T-helper 2 cell (primary cell): ENCODE measurements at regions not wholly inside any gene's neighbourhood (a gene's known extent, or its start where the extent isn't known, plus 50 kb on each side); places are given as distances from the start of the nearest gene placed in this dataset.
"Not testable (repeated sequence)": the region's sequence is repeated elsewhere in the genome, so short reads cannot be mapped to it uniquely, and the experiment has no call there.

Experiments
- DNase-seq, 5 experiments: peaks; one replicate each; pipeline versions ENCODE4 v3.0.0 to v3.0.0-alpha.2; 2012 to 2022

GRCh38 chr15:66884661-66885237, 180.7 kb upstream of the SMAD3 start:
- DNase-seq = no peak

DNA sequence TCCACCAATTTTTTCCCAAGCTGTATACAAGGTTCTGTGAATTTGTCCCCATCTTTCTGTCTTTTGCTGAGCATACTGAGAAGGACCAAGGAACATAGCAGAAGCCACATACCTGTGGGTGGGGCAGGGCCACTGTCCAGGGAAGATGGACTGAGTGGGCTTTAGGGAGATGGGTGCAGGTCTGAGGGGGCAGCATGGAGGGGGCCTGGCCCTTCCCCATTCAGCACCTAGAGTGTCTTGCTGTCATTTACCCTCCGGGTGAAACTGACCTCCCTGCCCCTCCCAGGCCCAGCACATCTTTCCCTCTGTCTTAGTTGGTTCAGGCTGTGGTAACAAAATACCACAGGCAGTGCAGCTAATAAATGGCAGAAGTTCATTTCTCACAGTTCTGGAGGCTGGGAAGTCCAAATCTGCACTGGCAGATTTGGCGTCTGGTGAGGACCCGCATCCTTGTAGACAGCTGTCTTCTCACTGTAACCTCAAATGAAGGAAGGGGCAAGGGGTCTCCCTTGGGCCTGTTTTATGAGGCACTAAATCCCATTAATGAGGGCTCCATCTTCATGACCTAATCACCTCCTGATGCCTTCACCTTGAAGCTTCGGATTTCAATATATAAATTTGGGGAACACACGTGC, 180.0 kb upstream of the SMAD3 start:
- DNase-seq = no peak

- DNase-seq = no peak
These were observed 179.1 kb upstream of the SMAD3 start for GRCh38 chr15:66886241-66886675.

DNA sequence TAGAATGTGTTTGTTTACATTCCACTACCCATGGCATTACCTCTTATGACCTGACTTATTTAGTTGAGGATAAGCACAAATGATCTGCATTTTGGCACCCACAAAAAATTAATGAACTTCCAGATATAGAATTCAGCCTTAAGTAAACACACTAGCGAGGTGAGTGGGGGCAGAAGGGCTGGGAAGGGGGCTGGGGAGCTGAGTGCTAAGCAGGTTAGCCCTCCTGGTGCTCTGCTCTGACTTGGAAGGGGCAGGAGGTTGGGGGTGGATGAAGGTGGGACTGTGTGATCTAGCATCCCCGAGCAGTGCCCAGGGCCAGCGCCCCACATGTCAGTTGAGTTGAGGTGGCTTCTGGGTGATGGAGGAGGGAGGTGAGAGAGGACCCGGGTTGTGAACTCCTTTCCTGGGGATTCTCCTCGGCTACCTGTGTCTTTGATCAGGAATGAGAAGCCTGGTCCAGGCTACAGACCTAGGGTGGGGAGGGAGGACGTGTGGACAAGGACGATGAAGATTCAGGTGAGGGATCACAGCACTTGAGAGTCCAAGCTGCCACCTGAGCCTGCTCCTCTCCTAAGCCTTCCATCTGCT, 178.6 kb upstream of the SMAD3 start:
- DNase-seq = no peak

DNA sequence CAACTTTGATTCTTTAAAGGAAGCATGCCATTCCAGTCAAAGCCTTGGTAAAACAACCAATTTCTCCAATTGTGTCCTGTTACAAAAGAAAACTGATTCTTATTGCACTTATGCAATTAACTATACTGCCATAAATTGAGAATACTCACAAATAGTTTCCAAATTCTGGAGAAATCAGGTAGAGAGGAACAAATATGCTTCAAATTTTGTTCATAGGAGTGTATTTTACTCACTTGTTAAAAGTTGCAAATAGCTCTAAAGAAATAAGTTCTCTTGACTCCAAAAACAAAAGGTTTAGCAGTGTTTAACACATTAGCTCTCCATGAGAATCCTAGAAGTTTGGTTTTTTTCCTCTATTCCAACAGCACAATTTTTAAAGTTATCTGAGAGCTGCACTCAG, 176.1 kb upstream of the SMAD3 start:
- not testable (repeated sequence) for DNase-seq

DNA sequence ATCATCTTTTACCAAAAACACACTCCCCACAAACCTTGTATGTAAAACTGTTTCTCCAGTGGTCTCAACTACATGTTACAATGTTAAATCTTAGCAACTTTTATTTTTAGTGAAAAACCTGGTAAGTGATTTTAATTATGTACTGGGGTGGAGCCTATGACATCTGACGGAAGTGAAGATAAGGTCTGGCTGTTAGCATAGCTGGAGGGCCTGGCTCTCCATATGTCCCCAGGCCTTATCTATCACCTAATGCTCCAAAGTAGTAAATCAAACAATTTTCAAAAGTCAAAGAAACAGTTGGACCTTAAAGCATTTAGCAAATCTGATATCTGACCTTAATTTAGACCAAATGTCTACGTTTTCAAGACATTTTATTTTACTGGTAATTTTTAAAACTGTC, 173.6 kb upstream of the SMAD3 start:
- DNase-seq = no peak

DNA sequence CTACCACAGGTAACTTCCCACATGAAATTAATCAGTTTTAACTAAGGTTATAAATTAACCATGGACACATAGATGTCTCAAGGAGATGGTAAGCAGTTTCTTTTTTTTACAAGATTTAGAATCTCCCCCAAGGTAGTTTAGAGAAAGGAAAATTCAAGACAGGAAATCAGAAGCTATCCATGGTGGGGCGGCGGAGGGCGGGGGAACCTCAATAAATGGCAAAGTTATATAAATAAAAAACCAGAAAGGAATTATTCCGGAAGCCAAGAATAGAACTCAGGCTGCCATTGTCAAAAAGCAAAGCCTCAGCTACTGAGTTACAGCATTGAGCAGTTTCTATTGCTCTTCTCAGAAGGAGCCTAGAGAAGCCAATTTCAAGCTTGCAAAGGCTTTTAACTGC, 172.1 kb upstream of the SMAD3 start:
- DNase-seq = no peak

DNA sequence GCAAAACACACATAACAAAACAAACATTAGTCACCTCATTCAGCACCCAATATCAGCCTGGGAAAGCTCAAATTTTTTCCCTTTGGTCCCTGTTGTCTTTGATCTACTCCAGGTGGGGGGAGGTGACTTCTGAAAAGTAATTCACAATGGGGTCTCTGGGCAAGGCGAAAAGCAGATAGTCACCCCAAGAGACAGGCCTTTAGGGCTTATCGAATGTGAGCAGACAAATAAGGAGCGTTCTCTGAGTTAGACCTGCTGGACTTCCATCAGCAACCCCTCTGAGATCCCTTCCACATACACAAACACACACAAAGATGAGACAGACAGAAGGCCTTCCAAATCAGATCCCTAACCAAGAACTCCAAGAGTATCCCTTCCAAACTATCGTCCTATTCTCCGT, 171.0 kb upstream of the SMAD3 start:
- no peak for DNase-seq

- no peak for DNase-seq
These were observed 170.2 kb upstream of the SMAD3 start for GRCh38 chr15:66894986-66895780.

GRCh38 chr15:66895794-66896453, 169.5 kb upstream of the SMAD3 start:
- DNase-seq = no peak

DNA sequence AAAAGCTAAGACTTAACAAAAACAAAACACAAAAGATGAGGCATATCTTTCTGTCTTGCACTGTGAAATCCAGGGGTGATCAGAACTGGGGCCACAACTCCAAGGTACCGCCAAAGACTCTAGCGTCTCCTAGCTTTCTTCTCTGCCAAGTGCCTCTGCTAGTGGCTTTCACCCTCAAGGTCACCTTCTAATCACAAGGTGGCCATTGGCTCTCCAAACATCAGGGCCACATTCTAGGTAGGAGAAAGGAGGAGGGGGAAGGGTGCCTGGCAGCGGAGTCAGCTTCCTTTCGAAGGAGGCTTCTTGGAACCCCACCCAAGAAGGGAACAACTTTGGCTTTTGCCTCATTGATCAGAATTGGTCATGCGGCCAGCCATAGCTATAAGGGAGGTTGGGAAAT, 168.8 kb upstream of the SMAD3 start:
- DNase-seq = no peak

DNA sequence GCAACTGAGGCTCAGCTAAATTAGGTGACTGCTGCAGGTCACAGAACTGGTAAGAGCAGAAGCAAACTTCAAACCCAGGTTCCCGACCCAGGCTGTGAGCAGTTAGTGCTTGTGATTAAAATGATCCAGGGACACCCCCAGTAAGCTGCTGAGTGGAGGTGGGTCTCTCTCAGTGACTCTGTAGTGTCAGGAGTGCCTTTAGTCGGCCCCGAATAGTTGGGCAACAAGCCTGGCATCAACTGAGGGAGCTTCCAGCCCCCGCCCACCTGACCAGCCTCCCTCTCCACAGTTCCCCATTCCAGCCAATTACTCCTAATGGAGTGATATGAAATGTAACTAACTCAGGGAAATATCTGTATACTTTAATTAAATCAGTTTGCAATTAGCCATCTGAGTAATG, 168.0 kb upstream of the SMAD3 start:
- DNase-seq = no peak

- DNase-seq = no peak
These were observed 167.4 kb upstream of the SMAD3 start for GRCh38 chr15:66897971-66898370.

DNA sequence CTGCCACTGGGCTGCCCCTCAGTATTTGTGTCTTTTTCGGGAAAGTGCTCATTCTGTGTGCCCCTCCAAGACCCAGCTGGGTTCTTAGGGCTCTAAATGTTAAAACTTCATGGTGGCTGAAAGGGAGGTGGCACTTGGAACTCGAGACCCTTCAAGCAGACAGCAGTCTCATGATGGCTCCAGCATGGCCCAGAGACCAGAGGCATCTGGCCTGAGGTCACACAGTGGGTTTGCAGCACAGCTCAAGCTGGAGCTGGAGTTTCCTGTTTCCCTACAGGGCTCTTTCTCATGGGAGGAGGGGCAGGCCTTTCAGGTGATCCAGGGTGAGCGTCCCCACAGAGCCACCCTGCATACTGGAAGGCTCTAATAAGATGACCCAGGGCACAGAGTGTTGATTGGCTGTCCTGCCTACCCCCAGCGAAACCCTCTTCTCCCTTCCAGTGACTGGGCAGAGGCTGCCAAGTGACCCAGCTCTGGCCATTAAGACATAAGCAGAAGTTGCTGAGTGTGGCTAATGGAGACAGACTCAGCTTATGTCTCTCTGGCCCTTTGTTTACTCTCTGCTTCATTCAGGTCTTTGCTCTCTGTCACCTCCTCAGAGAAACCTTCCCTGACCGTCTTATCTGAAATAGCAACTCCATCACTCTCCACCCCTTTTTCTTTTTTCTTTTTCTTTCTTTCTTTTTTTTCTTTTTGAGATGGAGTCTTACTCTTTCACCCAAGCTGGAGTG, 166.6 kb upstream of the SMAD3 start:
- no peak for DNase-seq

DNA sequence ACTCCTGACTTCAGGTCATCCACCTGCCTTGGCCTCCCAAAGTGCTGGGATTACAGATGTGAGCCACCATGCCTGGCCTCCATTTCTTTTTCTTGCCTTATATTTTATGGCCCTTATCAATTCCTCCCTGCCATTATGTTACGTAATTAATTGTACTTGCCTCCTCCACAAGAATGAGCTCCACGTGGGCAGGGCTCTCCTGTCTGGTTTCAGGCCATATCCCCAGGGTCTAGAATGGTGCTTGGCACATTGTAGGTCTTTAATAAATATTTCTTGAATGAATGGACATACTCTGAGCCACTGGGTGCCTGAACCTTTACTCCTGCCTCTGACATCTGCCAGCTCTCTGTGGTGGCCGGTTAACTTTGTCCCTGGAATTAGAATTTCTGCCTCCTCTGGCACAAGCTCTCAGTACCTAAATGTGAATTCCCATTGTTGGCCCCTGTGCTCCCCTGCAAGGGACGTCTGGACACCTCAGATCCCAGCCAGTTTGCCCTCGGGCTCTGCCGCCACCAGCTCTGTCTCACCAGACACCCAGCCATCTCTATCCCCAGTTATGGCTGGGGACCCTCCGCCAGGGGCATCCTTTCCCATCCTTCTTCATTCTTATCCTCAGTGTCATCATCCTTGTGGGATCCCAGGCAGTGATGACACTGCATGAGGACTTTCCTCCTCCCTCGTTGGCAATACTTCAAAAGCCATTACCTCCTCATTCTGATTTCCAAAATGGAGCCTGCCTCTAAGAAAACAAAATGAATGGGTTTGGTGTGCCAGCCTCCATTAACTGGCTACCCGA, 165.6 kb upstream of the SMAD3 start:
- DNase-seq = no peak

- DNase-seq = no peak
These were observed 164.7 kb upstream of the SMAD3 start for GRCh38 chr15:66900586-66901310.

DNA sequence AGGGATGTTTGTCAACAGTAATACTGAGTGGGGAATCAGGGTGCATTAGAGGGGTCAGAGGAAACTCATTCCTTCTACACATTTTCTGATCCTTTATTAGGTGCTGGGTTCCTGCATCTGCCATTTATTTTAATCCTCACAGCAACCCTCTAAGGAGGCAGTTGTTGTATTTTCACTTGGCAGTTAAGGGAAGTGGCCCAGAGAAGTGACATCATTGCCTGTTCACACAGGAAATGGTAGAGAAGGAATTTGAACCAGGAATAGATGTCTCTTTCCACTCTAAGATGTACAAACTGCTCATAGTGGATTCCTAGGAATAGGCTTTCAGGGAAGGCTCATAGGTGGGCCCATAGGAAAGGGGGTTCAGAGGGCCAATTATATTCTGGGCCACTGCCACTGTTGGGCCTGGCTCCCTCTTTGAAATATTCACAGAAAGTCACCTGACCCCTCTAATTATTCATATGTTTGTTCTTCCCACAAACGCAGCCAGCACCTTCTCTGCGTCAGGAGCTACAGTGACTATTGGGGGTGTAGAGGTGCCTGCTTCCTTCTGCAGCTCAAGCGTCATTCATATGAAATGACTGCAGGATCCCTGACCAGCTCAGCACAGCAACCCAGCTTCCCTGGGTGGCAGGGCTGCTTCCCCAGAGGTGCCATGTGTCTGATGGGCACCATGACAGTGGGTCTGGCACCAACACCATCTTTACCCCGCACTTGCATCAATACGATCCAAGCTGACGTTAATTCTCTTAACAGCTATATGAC, 163.9 kb upstream of the SMAD3 start:
- no peak for DNase-seq

DNA sequence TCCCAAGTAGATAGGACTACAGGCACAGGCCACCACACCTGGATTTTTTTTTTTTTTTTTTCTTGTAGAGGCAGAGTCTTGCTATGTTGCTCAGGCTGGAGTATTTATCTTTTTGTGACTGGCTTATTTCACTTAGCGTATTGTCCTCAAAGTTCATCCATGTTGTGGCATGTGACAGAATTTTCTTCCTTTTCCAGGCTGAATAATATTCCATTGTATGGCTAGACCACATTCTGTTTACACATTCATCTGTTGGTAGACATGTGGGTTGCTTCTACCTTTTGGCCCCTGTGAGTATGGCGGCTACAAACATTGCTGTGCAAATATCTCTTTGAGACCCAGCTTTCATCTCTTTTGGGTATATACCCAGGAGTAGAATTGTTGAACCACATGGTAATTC, 160.2 kb upstream of the SMAD3 start:
- no peak for DNase-seq

DNA sequence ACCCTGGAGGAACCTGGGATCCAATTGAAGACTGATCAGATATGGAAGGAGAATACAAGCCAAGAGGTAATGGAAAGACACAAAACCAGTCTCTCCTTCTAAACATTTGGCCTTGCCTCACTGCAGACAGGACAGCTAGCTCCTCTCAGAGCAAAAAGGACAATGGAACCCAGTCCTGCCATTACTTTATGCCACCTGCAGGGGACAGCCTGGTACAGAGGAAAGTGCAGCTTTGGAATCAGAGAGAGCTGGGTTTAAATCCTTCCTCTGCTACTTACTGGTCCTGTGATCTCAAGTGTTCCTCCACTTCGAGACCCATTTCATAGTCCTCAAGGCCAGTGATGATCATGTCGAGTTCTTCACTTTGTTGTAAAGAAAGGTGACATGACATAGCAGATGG, 159.4 kb upstream of the SMAD3 start:
- no peak for DNase-seq
